HG03139 (cell line): ENCODE measurements at regions not wholly inside any gene's neighbourhood (a gene's known extent, or its start where the extent isn't known, plus 50 kb on each side); places are given as distances from the start of the nearest gene placed in this dataset.

ENCODE experiments used
- ATAC-seq: cut with Tn5 transposase; IDR thresholded peaks from one replicate; pipeline ENCODE4 v1.9.1; 2021; ENCODE audit not compliant: unreplicated experiment

GRCh38 chr7:135831455-135832195 lies 83.0 kb upstream of the FAM180A start:
- no peak for ATAC-seq

- ATAC-seq: no peak
Observed at GRCh38 chr7:135828604-135829003, 80.0 kb upstream of the FAM180A start.

GRCh38 chr7:135827391-135827790 lies 78.8 kb upstream of the FAM180A start:
- no peak for ATAC-seq

- no peak for ATAC-seq
Observed at GRCh38 chr7:135825406-135825805, 76.8 kb upstream of the FAM180A start.

GRCh38 chr7:135822376-135822775 lies 73.8 kb upstream of the FAM180A start:
- no peak for ATAC-seq

GRCh38 chr7:135817583-135817982 lies 69.0 kb upstream of the FAM180A start:
- no peak for ATAC-seq

- ATAC-seq: no peak
Observed at GRCh38 chr7:135815033-135815432, 66.4 kb upstream of the FAM180A start.

GRCh38 chr7:135812148-135812547 lies 63.5 kb upstream of the FAM180A start:
- no peak for ATAC-seq

- ATAC-seq: no peak
Observed at GRCh38 chr7:135811506-135811905, 62.9 kb upstream of the FAM180A start.

- no peak for ATAC-seq
Observed at GRCh38 chr7:135808206-135808605, 59.6 kb upstream of the FAM180A start.

GRCh38 chr7:135803143-135803542 lies 54.5 kb upstream of the FAM180A start:
- ATAC-seq: no peak

- ATAC-seq: no peak
Observed at GRCh38 chr7:135802697-135803096, 54.1 kb upstream of the FAM180A start.

- ATAC-seq: no peak
Observed at GRCh38 chr7:135801877-135802276, 53.3 kb upstream of the FAM180A start.

- ATAC-seq: peak; percentile 72
Observed at GRCh38 chr7:135801045-135801693, 52.6 kb upstream of the FAM180A start.

GRCh38 chr7:135800560-135800959 lies 51.9 kb upstream of the FAM180A start:
- ATAC-seq: no peak

GRCh38 chr7:135799881-135800280 lies 51.3 kb upstream of the FAM180A start:
- ATAC-seq: no peak
